SK-N-MC (cell line): ENCODE measurements at regions not wholly inside any gene's neighbourhood (a gene's known extent, or its start where the extent isn't known, plus 50 kb on each side); places are given as distances from the start of the nearest gene placed in this dataset.

Source experiments
- DNase-seq: peaks from one replicate; pipeline ENCODE4 v3.0.0-alpha.2; 2011; ENCODE audit warnings: low read depth, low spot score
- H3K27ac ChIP-seq: fragments of 200-600 bp; sonication (generic); 2 replicates; pipeline ENCODE4 v1.5.1; 2016; ENCODE audit warnings: mixed run types
- H3K36me3 ChIP-seq: fragments of 200-600 bp; sonication (generic); 2 replicates; pipeline ENCODE4 v1.6.1; 2017; ENCODE audit warnings: antibody characterized with exemption, low read length, mixed read lengths; ENCODE audit not compliant: insufficient read depth
- H3K4me3 ChIP-seq: fragments of 200-600 bp; sonication (generic); 2 replicates; pipeline ENCODE4 v1.5.1; 2016
- H3K9ac ChIP-seq: fragments of 200-600 bp; sonication (generic); 2 replicates; pipeline ENCODE4 v1.8.0; 2017; ENCODE audit warnings: mixed run types, mixed read lengths; ENCODE audit not compliant: insufficient read length
- H3K9me3 ChIP-seq: fragments of 200-600 bp; sonication (generic); 2 replicates; pipeline ENCODE4 v1.6.1; 2017; ENCODE audit warnings: low read depth, mild to moderate bottlenecking, antibody characterized with exemption, low read length, moderate library complexity, mixed read lengths
- EZH2 ChIP-seq: fragments of 200-600 bp; sonication (generic); IDR thresholded peaks from one replicate; pipeline ENCODE4 v1.6.1; 2017; ENCODE audit warnings: antibody characterized with exemption
- FOXP2 ChIP-seq: optimal IDR thresholded peaks from 2 replicates; pipeline ENCODE3; 2011; ENCODE audit warnings: mild to moderate bottlenecking, moderate library complexity; ENCODE audit not compliant: insufficient read depth; ENCODE audit errors: extremely low read length, control extremely low read depth
- POLR2AphosphoS5 ChIP-seq: IDR thresholded peaks from 2 replicates; pipeline ENCODE4 v1.6.1; 2012; ENCODE audit warnings: mild to moderate bottlenecking, low read depth, low read length, borderline replicate concordance

DNA sequence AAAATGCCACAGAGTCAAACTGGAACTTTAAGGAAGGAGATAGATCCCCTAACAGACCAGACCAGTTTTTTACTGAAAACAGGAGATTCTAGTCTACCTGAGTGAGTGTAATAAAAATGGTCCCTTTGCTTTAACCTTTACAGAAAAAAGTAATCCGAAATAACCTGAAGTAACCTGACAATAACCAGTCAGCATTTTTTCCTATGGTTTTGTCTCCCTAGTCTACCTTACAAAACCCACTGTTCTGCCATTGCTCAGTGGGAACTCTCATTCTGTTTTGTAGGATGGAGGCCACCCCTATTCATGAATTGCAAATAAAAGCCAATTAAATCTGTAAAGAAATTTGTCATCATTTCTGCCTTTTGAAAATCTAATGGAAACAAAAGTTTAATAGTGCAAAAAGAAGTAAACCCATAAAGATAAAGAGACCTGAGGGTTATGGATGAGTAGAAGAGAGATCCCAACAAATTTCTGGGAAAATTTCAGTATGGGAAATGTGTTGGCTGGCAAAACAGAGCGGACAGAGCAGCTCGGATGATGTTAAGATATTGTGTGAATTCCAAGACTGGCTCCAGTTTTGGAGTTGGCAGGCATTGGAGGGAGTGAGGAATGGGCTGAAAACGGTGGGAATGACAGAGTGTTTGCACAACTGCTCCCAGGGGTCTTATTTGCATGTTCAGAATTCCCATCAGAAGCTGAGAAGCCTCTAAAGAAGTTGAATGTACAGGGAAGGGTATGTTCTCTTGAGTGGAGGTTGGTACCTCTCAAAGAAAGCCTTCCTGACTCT, 104.7 kb upstream of the RALGAPA2 start:
- Histone ChIP-seq H3K4me3 (no peak overlapping the region), H3K9ac (no peak overlapping the region), H3K27ac (no peak overlapping the region), H3K9me3 (no peaks in the 10 kb centered on the region), H3K36me3 (no peaks in the 10 kb centered on the region)
- TF ChIP-seq FOXP2 = no peak
- TF ChIP-seq POLR2AphosphoS5 = no peak
- no peak for TF ChIP-seq EZH2
- DNase-seq = no peak

DNA sequence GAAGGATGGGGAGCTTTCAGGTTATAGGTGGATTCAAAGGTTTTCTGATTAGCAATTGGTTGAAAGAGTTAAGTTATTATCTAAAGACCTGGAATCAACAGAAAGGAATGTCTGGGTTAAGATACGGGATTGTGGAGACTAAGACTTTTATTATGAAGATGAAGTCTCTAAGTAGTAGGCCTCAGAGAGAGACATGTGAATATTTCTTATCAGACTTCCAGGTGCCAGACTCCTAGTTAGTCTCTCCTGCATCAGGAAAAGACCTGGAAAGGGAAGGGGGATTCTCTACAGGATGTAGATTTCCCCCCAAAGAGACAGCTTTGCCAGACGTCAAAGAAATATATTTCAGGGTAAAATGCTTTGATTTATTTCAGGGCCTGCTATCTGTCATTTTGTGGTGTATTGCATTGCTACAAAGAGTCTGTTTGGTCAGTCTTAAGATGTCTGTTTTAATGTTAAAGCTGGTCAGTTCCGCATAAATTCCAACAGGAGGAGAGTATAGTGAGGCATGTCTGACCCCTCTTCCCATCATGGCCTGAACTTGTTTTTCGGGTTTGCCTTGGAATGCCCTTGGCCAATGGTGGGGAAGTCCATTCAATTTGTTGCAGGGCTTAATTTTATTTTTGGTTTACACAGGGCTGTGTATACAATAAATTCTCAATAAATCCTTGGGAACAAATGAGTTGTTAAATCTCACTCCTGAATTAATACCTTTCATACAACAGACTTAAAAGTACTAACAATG, 103.4 kb upstream of the RALGAPA2 start:
- H3K9me3 ChIP-seq = no peaks in the 10 kb centered on the region
- no peak overlapping the region for H3K9ac ChIP-seq
- DNase-seq = no peak
- no peak overlapping the region for H3K27ac ChIP-seq
- no peaks in the 10 kb centered on the region for H3K36me3 ChIP-seq
- TF ChIP-seq FOXP2 = no peak
- no peak for TF ChIP-seq EZH2
- TF ChIP-seq POLR2AphosphoS5 = no peak
- H3K4me3 ChIP-seq = no peak overlapping the region

DNA sequence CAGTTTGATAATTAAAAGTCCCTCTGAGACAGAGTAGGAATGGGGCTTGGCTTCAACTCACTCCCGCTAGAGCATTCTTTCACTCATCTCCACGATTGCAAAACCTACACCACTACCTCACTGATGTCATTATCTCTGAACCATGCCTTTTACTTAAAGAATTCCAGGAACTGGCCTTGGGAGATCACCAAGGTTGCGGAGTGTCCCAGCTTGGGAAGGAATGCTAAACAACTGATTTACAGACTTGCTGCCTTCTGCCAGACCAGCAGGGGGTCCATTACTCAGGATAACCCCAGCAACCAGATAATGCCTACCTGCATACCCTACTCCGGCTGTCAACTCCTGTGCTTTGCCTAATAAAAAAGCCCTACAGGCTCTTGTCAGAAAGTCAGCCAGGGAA, 102.2 kb upstream of the RALGAPA2 start:
- TF ChIP-seq FOXP2 = no peak
- no peak for TF ChIP-seq EZH2
- TF ChIP-seq POLR2AphosphoS5 = no peak
- H3K9ac ChIP-seq = no peak overlapping the region
- no peak overlapping the region for H3K4me3 ChIP-seq
- H3K27ac ChIP-seq = no peak overlapping the region
- DNase-seq = no peak
- no peaks in the 10 kb centered on the region for H3K36me3 ChIP-seq
- H3K9me3 ChIP-seq = no peaks in the 10 kb centered on the region

DNA sequence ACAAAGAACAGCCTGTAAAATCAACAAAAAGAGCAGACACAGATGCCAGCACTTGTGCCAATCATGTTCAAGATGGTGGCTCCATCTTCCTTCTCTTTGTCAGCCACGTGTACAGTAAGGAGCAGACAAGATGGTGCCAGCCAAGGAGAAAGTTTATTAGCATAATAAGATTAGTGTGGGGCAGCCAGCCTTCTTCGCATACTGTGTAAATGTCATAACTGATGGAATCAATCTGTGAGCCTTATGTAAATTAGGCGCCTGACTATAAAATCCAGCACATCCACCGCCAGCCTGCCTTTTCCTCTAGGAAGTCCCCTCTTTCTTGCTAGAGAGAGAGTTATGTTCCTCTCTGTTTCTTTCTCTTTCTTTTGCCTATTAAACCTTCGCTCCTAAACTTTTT, 99.7 kb upstream of the RALGAPA2 start:
- Histone ChIP-seq H3K9me3 (no peaks in the 10 kb centered on the region), H3K36me3 (no peaks in the 10 kb centered on the region), H3K9ac (no peak overlapping the region), H3K4me3 (no peak overlapping the region), H3K27ac (no peak overlapping the region)
- TF ChIP-seq FOXP2 (no peak), EZH2 (no peak), POLR2AphosphoS5 (no peak)
- no peak for DNase-seq

DNA sequence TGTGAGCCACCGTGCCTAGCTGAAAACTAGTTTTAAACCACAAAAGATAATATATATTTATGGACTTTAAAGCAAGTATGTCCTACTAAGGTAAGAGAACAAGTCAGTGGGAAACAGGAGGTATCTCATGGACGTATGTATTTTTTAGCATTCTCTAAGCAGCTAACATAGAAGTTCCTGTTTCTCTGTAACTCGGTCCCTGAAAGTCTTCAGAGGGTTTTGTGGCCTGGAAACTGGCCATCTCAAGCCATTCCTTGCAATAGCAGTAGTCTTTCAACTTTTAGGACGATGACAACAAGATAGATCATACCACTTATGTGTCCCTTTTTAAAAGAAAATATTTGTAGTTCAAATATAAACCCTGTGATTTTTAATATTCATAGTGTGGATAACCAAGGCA, 95.6 kb upstream of the RALGAPA2 start:
- no peak for DNase-seq
- Histone ChIP-seq H3K4me3 (no peak overlapping the region), H3K9me3 (no peaks in the 10 kb centered on the region), H3K9ac (no peak overlapping the region), H3K36me3 (no peaks in the 10 kb centered on the region), H3K27ac (no peak overlapping the region)
- TF ChIP-seq POLR2AphosphoS5 (no peak), FOXP2 (no peak), EZH2 (no peak)

DNA sequence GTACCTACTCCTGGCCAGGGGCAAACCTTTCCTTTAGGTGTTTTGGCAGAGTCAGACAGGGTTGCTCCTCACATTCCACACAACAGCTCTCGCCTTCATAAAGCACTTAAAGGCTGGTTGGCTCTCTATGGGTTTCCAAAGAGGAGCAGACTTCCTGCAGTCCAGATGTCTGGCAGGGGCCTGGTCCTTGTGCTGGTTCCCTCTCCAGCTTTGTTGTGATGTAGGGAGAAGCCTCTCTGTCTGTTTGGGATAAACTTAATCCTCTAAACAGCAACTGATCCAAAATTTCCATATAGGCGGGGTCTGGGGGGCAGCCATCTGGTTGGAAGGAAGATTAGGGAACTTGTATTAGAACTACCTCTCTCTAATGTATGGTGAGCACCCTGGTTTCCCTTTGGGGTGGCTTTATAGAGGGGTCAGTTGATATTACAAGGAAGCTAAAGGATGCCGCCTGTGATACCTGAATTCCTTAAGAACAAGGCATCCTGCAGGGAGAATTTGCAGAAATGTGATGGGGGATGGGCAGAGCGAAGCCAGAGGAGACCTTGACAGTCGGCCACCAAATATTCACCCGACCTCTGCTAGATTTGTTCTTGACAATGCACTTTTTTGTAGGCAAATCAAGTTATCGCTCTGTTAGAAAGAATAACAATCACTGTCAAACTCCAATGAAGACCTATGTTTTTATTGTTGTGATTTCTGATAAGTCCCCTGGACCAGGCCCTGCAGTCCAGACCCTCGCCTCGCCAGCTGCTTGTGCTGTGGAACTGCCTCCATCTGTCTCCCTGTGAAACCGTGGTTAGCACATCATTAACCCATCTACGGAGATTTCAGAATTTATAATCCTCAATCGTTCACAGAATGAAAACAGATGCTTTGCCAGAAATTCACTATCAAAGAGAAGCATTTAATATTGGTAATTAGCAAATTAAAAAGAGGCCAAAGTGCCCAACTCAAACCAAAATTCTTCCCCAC, 94.0 kb upstream of the RALGAPA2 start:
- Histone ChIP-seq H3K9ac (no peak overlapping the region), H3K27ac (no peak overlapping the region), H3K9me3 (no peaks in the 10 kb centered on the region), H3K4me3 (no peak overlapping the region), H3K36me3 (no peaks in the 10 kb centered on the region)
- TF ChIP-seq EZH2 (no peak), POLR2AphosphoS5 (no peak)
- DNase-seq = no peak

DNA sequence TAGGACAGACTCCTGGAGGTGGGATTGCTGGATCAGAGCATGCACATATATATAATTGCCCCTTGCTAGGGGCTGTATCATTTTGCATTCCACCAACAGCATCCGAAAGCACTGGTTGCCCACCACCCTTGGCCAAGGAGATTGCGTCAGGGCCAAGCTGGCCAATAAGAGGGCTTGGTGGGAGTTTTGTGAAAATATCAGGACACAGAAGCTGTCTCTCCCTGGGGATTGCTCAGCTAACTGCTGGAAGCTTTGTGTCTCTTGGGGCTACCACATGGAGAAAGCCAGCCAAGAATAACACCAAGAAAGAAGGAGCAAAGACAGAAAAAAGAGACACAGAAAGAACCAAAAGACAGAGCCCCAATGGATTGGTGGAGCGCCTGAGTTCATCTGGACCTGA, 90.6 kb upstream of the RALGAPA2 start:
- no peak overlapping the region for H3K9ac ChIP-seq
- no peak overlapping the region for H3K27ac ChIP-seq
- DNase-seq = no peak
- TF ChIP-seq POLR2AphosphoS5 (no peak), EZH2 (no peak)
- H3K36me3 ChIP-seq = no peaks in the 10 kb centered on the region
- H3K4me3 ChIP-seq = no peak overlapping the region
- no peaks in the 10 kb centered on the region for H3K9me3 ChIP-seq

DNA sequence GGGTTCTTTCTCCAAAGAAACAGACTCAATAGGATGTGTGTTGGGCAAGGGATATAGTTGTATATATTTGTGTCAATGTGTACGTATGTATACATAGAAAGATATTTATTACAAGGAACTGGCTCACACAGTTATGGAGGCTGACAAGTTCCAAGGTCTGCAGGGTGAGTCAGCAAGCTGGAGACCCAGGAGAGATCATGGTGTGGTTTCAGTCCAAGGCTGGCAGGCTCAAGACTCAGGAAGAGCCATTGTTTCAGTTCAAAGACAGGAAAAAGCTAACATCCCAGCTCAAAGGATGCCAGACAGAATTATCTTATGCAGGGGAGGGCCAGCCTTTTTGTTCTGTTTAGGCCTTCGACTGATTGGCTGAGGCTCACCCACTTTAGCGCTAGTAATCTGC, 89.9 kb upstream of the RALGAPA2 start:
- DNase-seq = no peak
- Histone ChIP-seq H3K27ac (no peak overlapping the region), H3K36me3 (no peaks in the 10 kb centered on the region), H3K9ac (no peak overlapping the region), H3K9me3 (no peaks in the 10 kb centered on the region), H3K4me3 (no peak overlapping the region)
- no peak for TF ChIP-seq POLR2AphosphoS5
- TF ChIP-seq FOXP2 = no peak
- TF ChIP-seq EZH2 = no peak
